ENCODE measurements at regions not wholly inside any gene's neighbourhood (a gene's known extent, or its start where the extent isn't known, plus 50 kb on each side); places are given as distances from the start of the nearest gene placed in this dataset.

DNA sequence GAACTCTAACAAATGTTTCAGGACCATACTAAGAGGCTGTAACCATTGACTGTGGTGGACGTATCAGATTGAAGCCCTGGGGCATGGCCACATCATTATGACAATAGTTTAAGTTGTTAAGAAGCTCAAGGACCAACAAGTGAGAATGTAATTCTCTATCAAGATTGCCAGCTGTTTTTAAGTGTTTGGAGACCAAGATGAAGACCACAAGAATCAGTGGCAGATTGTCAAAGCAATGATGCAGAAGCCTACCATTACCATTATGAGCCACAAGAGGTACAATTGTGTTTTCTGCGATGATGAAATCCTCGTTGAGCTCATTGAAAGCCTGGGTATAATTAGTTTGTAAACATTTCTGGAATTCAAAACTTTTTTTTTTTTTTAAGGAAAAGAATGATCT lies 261.1 kb upstream of the ZEB2 start:
- TF ChIP-seq, protein P1, sequence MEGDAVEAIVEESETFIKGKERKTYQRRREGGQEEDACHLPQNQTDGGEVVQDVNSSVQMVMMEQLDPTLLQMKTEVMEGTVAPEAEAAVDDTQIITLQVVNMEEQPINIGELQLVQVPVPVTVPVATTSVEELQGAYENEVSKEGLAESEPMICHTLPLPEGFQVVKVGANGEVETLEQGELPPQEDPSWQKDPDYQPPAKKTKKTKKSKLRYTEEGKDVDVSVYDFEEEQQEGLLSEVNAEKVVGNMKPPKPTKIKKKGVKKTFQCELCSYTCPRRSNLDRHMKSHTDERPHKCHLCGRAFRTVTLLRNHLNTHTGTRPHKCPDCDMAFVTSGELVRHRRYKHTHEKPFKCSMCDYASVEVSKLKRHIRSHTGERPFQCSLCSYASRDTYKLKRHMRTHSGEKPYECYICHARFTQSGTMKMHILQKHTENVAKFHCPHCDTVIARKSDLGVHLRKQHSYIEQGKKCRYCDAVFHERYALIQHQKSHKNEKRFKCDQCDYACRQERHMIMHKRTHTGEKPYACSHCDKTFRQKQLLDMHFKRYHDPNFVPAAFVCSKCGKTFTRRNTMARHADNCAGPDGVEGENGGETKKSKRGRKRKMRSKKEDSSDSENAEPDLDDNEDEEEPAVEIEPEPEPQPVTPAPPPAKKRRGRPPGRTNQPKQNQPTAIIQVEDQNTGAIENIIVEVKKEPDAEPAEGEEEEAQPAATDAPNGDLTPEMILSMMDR (IDR thresholded peaks at IDR 0.05 in 2 of 3, conservative IDR thresholded peaks at IDR 0.05 in 1 of 3; ENCODE audit: borderline replicate concordance in 1 of 3, insufficient read depth in 1 of 3, low read depth in 2 of 3, low read length in 2 of 3) = no peak
- TF ChIP-seq EZH2 (IDR thresholded peaks at IDR 0.05) = no peak
- no peak for TF ChIP-seq ZNF274 (IDR thresholded peaks at IDR 0.05; ENCODE audit: low read depth, low read length)
- TF ChIP-seq FOSL1 (IDR thresholded peaks at IDR 0.05; ENCODE audit: low read depth) = no peak
- no peak for TF ChIP-seq TCF7L2 (IDR thresholded peaks at IDR 0.05; ENCODE audit: borderline replicate concordance, extremely low read depth, insufficient read depth, insufficient read length)
- TF ChIP-seq RAD21 (IDR thresholded peaks at IDR 0.05; ENCODE audit: low read depth) = no peak
- TF ChIP-seq POLR2A (IDR thresholded peaks at IDR 0.05; ENCODE audit: borderline replicate concordance, extremely low read depth, insufficient read depth, insufficient read length) = no peak
- no peak for TF ChIP-seq SP1 (IDR thresholded peaks at IDR 0.05; ENCODE audit: low read depth)
- TF ChIP-seq, protein P2, sequence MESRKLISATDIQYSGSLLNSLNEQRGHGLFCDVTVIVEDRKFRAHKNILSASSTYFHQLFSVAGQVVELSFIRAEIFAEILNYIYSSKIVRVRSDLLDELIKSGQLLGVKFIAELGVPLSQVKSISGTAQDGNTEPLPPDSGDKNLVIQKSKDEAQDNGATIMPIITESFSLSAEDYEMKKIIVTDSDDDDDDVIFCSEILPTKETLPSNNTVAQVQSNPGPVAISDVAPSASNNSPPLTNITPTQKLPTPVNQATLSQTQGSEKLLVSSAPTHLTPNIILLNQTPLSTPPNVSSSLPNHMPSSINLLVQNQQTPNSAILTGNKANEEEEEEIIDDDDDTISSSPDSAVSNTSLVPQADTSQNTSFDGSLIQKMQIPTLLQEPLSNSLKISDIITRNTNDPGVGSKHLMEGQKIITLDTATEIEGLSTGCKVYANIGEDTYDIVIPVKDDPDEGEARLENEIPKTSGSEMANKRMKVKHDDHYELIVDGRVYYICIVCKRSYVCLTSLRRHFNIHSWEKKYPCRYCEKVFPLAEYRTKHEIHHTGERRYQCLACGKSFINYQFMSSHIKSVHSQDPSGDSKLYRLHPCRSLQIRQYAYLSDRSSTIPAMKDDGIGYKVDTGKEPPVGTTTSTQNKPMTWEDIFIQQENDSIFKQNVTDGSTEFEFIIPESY (IDR thresholded peaks at IDR 0.05; ENCODE audit: extremely low read depth, insufficient replicate concordance, low read length) = no peak
- no peak for TF ChIP-seq CEBPB (IDR thresholded peaks at IDR 0.05; ENCODE audit: low read depth)
